ENCODE measurements at regions not wholly inside any gene's neighbourhood (a gene's known extent, or its start where the extent isn't known, plus 50 kb on each side); places are given as distances from the start of the nearest gene placed in this dataset.

DNA sequence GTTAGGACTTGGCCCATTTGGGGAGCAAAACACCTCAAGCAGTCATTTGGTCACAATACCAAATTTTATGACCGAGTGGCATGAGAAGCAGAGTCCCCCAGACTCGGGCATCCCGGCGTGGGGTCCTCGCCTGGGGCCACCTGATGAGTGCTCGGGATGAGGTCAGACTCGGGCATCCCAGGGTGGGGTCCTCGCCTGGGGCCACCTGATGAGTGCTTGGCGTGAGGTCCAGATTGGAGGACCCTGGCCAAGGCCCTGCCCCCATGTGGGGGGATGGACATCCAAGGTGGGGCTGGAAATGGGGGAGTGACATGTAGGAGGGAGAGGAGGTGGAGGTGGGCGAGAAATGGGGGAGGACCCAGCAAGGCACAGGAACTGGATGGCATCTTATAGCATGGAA lies 56.1 kb upstream of the CST7 start:
- in situ Hi-C loops (cut with HindIII; ENCODE audit: low sequenced_read_pairs): no loop called here

DNA sequence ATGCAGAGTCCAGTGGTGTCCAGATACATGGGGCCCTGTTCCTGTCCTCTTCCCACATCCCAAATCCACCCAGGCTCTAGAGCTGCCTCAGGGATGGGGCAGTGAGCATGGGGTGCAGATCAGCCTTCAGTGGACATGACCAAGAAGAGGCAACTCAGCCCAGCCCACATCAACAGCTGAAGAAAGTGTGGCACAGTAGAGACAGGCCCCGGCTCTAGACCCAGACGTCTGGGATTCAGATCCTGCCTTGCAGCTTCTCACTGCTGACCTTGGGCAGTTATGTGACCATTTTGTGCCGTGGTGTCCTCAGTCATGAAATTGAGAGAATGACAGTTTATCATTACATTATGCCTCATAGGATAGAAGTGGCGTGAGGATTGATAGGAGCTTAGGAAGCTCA lies 54.6 kb upstream of the CST7 start:
- in situ Hi-C loops (cut with HindIII; ENCODE audit: low sequenced_read_pairs): no loop called here

GRCh38 chr20:24894967-24895366 lies 54.1 kb upstream of the CST7 start:
- in situ Hi-C loops (cut with HindIII; ENCODE audit: low sequenced_read_pairs): no loop called here

DNA sequence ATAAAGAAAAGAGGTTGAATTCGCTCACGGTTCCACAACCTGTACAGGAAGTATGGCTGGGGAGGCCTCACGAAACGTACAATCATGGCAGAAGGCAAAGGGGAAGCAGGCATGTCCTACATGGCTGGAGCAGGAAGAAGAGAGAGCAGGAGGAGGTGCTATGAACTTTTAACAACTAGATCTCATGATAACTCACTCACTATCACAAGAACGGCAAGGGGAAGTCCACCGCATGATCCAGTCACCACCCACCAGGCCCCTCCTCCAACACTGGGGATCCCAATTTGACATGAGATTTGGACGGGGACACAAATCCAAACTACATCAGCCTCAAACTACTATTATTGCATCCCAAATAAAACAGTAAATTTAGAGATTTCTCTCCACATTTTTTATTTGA lies 53.6 kb upstream of the CST7 start:
- in situ Hi-C loops (cut with HindIII; ENCODE audit: low sequenced_read_pairs): no loop called here

DNA sequence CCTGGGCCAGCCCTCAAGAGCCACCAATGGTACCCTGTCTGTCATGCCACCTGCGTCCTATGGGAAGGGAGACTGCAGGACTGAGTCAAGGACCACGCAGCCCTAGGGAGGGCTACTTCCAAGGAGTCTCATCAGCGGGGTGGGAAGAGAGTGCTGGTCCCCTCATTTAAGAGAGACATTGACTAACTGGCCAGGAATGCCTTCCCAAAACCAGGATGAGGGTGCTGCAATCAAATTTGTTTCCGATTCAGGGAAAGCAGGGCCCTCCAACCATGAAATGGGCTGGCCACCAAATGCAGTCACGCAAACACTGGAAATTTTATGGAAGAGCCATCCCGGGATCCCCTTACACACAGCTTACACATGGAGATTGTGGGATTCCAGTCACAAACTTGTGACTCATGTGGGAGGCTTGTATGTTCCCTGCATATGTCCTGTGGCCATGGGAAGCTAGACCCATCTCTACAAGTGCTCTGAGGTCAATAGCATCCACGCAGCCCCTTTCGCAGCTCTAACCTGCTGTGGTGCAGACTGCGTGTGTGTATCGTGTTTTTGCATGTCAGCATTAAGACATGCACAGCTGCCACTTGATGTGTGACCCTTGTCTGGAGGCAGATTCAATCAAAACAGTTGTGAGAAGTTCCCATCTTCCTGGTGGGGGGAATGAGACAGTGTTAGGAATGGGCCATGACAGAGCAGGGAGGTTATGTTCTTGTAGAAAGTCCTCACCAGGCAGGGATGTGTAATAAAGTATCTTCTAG lies 53.0 kb upstream of the CST7 start:
- in situ Hi-C loops (cut with HindIII; ENCODE audit: low sequenced_read_pairs): no loop called here

DNA sequence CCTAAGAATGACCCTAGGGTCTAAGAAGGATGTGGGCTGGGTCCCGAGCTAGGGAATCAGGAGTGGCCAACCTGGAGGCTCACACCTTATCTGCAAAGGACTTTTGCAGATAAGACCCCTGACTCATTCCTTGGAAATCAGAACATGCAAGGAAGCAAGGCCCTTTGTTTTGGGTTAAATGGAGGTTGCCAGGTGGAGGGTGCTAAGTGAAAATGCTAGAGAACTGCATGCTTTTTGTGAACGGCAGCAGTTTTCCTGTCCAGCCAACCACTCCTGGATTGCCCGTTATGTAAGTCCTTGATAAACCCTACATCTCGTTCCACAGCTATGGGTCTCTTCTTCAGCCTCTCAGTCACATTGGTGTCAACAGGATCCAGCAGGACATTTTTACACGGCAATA lies 52.1 kb upstream of the CST7 start:
- in situ Hi-C loops (cut with HindIII; ENCODE audit: low sequenced_read_pairs): no loop called here

DNA sequence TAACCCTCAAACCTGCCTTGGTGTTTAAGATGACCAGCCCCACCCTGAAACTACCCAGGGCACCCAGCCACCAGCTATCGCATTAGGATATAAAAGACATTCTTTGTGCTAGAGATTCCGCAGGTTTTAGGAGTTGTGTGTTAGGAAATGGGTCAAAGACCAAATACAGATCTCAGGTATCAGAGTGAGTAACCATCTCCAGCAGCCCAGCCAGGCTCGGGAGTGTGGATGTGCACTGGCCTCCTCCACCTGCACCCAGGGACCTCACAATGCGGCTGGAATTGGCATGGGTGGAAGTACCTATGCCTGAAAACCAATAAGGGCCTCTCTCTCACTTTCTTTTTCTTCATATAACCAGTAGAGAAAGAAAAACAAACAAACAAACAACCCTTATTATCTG lies 51.1 kb upstream of the CST7 start:
- in situ Hi-C loops (cut with HindIII; ENCODE audit: low sequenced_read_pairs): no loop called here

DNA sequence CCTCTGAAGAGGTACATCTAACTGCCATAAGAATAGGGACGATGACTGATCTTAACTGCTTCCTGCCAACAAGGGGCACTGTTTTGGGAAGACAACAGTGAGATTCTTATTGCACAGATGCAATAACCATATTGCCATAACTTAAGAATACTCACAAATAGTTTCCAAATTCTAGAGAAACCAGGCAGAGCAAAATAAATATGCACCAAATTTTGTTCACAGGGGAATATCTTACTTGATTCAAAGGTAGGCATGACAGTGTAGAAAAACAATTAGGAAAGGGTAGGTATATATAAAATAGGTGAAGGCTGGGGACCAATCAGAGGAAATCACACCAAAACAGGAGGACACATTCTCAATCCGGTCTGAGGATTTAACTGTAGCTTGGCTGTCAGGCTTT lies 49.9 kb upstream of the CST7 start:
- in situ Hi-C loops (cut with HindIII; ENCODE audit: low sequenced_read_pairs): no loop called here

Measured in endothelial cell of hepatic sinusoid (primary cell).